ENCODE measurements at regions not wholly inside any gene's neighbourhood (a gene's known extent, or its start where the extent isn't known, plus 50 kb on each side); places are given as distances from the start of the nearest gene placed in this dataset.

DNA sequence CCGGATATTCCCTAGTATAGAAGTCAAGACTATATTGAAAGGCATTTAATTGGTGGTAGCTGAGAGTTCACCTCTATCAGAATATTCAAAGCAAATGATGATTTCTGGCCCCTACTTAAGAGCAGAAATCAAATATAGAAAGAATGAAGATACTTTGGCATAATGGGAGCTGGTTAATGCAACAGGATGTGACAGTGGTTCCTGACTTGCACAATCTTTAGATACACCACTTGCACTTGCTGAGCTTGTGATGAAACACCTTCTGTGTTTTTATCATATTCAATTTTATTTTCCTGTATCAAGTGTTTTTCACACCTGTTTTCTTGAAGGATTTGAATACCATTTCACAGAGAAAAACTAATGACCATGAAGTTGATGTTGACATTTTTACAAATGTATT is 124.1 kb upstream of the CDH19 start:
- no peak for DNase-seq

DNA sequence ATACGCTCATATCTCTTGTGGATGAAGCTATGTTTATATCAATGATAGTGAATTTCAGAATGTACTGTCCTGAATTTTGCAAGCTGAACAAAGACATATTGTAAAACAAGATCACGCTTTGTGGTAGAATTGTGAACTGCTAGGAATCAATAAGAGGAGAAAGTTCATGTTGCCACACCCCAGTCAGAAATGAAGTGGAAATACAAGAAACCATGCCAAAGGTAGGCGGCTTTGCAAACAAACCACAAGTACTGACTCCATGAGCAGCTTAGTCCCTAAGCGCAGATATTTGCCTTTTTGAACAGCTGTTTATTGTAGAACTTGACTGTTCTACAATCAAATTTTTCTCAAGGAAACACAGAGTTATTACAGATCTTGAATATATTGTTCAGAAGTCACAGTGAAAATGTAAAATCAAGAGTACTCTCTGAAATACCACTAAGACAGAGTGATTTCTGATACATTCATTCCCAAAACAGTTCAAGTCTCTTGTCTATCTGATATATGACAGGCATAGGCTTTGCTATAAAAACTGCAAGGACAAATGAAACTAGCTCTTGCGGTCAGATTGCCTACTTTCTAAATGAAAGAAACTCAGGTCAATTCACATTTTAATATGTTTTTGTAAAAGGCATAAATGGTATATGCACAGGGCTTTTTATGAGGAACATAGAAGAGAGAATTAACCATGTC is 120.9 kb upstream of the CDH19 start:
- no peak for DNase-seq

DNA sequence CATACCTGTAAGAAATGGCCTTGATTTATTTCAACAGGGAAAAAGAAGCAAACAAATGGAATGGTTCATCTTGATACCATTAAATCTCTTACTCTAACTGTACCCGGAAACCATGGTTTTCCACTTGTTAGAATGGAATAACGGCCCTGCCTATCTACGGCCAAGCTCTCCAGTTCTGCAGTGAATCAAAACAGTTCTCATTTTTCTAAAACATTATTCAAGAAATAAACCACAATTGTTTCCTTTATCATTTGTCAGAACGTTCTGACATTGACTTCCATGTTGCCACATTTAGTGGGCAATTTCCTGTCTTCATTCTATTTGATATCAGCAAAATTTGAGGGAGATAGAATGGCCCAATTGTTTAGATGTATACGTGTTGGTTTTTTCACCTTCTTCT is 118.8 kb upstream of the CDH19 start:
- DNase-seq: no peak

DNA sequence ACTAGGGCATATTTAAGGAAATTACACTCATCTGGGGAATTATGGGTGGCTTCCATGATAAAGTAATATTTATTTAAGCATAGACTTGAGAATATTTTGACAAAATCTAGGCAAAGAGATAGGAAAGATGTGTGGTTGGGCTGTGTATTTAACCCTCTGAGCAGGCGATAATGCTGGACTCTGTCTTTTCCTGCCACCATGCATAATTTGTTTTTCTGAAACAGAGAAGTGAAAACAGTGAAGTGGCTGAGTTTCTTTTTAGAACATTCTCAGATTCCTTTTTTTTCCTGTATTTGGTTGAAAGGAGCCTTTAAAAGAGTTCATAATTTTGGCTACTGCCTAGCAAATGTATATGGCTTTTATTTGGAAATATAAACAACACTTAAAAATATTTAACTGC is 104.8 kb upstream of the CDH19 start:
- DNase-seq: no peak

- DNase-seq: no peak
Observed at GRCh38 chr18:66707473-66707872, 103.6 kb upstream of the CDH19 start.

DNA sequence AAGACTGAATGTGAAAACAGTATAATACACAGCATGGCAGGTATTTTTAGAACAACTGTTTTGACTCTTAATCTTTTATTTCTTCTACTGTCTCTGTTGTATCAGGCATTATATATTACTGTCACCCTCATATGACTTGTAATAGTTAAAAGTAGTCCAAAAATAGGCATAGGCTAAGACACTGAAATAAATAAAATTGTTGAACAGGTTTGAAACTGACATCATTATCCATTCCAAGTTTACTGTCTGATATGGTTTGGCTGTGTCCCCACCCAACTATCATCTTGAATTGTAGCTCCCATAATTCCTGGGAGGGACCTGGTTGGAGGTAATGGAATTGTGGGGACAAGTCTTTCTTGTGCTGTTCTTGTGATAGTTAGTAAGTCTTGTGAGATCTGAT is 91.4 kb upstream of the CDH19 start:
- no peak for DNase-seq

GRCh38 chr18:66694852-66695251 is 91.0 kb upstream of the CDH19 start:
- DNase-seq: no peak

DNA sequence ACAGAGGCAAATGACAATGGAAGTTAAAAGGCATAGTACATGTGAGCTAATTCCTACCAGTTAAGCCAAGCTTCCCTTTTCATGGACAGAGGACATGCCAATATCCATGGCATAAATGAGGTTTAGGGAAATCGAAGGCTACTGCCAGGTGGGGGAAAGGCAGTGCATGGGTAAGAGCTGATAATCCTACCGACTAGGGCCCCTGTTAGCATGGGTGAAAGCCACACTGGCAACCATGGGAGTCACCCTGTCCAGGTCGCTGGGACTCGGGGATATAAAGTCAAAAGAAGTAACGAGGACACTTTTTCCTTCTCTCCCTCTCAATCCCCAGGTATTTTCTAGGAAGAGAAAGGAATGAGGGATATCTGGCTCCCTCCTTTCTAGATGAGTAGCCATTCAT is 83.7 kb upstream of the CDH19 start:
- DNase-seq: no peak

DNA sequence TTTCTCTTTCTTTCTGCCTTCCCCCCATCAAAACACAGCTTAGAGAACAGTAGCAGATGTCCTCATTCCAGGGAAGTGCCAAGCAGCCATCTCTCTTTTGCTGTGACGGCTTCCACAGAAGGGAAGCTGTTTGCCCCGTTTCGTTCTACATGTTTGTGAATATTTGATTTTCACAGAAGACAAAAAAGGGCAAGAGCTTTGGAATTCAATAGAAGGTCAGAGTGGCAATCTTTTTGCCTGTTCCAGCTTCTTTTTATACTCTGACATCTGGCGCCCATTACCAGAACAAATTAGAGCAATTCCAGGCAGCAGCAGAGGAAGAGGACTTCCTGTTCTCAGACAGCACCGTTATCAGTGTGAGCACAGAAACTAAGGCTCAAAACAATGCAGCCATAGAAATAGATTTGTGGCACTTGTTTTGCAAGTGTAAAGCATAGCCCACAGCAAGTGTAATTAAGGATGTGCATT is 79.0 kb upstream of the CDH19 start:
- DNase-seq: peak; percentile 15

GRCh38 chr18:66676699-66677098 is 72.8 kb upstream of the CDH19 start:
- DNase-seq: no peak

GRCh38 chr18:66674286-66674685 is 70.4 kb upstream of the CDH19 start:
- no peak for DNase-seq

DNA sequence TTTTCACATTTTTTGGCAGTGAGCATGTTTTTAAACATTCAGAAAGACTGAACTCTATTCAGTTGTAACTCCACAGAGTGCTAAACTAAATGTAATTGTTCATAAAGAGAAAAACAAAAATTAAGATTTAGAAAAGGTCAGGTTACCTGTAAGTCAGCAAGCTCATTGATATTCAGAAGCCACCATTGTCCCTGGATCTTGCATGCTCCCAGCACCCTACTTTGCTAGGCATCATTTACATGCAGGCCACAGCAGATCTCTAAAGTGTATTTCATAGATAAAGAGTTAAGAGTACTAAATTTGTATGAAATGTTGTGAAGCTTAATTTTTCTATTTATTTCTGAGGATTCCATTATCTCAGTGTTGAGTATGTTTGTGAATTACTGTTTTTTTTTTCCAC is 64.8 kb upstream of the CDH19 start:
- DNase-seq: no peak

DNA sequence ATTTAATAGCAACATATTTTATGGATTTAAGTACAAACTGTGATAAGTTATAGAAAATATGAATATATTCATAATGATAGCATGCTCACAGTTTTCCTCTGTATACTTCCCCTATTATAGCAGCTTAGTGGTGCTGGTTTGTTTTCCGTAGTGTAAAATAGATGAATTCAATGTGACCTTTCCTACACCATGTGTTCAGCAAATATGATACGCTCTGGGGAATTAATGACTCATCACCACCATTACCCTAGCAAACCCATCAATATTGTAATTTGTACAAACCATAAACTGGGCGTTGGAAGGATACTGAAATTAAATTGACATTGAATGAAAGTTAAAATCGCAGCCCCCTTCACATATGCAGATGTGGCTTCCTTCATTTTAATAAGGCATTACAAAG is 58.7 kb upstream of the CDH19 start:
- no peak for DNase-seq

DNA sequence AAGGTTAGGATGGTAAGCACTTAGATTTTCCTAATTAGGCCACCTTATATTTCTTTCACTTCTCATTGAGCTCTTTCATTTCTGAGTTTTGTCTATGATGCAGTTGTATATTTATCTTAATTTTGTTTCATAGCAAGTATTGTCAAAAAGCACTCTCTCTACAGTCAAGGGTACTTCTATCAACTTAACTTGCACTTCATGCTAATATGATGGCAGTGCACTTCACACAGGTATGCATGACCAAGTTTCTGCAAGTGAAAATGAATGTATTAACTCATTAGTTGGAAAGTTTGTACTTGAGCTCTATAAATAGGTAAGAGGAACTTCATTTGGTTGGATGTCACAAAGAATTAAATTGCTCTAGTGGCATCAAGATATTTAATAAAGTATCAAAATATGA is 51.5 kb upstream of the CDH19 start:
- no peak for DNase-seq
